ENCODE measurements at regions not wholly inside any gene's neighbourhood (a gene's known extent, or its start where the extent isn't known, plus 50 kb on each side); places are given as distances from the start of the nearest gene placed in this dataset.

DNA sequence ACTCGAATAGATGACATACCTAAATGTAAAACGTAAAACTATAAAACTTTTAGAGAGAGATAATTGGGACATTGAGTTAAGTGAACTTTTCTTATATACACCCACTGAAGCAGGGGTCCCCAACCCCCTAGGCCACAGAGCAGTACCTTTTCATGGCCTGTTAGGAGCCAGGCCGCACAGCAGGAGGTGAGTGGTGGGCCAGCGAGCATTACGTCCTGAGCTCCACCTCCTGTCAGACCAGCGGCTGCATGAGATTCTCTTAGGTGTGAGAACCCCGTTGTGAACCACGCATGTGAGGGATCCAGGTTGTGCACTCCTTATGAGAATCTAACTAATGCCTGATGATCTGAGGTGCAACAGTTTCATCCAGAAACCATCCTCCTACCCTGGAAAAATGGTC, 114.8 kb downstream of the HMX1 start:
- no peak for DNase-seq (ENCODE audit: low spot score)

DNA sequence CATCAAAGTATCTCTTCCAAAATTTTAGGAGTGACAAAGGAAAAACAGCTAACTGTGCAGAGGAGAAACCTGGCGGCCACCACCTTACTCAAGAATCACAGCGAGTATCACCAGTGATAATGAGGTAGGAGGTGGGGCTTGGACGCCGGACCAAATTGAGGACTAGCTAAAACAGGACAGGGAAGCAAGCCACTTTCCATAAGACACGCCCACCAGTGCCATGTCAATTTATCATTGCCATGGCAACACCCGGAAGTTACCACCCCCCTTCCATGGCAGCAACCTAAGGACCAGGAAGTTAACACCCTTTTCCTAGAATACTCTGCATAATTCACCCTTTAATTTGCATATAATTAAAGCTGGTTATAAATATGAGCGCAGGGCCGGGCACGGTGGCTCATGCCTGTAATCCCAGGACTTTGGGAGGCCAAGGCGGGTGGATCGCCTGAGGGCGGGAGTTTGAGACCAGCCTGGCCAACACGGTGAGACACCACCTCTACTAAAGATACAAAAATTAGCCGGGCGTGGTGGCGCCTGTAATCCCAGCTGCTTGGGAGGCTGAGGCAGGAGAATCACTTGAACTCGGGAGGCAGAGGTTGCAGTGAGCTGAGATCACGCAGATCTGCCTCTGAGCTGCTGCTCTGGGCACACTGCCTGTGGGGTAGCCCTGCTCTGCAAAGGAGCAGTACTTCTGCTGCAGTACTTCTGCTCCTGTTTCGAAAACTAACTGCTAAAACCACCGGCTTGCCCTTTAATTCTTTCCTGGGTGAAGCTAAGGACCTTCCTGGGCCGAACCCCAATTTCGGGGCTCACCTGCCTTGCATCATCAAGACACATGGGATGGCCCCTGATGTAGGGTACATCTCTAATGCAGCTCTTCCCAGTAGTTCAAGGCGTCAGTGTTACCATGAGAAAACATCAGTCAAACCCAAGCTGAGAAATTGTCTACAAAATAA, 116.7 kb downstream of the HMX1 start:
- DNase-seq (ENCODE audit: low spot score), result no peak

DNA sequence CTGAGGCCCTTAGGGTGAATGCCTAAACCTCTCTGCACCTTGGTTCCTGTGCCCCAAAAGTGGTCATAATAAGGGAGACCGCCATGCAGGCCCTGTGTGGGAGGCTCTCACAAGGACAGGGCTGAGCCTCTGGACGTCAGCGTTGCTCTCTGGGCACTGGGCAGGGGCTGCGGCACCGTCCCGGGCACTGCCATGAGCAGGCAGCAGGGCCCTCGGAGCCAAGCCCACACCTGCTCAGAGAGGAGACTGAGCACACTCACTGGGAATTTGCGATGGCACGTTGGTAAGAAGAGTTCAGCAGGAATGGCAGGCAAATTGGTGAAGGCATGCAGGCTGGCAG, 123.4 kb downstream of the HMX1 start:
- no peak for DNase-seq (ENCODE audit: low spot score)

DNA sequence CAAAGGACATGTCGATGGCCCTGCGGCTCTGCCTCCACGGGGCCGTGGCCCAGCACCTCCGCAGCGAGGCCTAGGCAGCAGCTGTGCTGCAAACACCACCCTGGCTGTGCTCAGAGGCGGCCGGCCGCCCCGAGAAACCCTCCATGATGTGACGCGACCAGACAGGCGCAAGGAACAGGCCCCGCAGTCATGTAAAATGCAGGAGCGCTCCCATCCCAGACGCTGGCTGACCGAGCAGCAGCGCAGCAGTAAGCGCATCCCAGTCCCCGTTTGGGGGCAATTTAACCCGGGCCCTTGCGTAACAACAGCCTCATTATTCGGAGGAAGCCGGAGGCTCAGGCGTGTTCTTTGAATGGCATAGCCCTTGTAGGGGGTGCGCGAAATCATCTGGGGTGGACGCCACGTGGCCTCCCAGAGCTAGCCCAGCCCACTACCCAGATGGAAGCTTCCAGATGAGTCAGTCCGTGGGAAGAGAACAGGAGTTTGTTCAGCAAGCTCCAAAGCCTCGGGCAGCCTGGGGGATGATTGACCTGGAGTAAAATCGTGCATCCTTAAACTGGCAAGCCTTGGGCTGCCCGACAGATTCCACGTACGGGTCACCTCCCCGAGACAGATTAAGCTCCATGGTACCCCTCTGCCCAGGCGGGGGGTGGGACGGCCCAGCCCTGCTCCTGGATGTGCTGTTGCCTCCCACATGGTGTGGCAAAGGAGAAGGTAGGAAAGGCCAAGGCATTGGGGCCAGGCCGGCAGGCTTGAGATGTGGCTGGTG, 124.0 kb downstream of the HMX1 start:
- no peak for DNase-seq (ENCODE audit: low spot score)

DNA sequence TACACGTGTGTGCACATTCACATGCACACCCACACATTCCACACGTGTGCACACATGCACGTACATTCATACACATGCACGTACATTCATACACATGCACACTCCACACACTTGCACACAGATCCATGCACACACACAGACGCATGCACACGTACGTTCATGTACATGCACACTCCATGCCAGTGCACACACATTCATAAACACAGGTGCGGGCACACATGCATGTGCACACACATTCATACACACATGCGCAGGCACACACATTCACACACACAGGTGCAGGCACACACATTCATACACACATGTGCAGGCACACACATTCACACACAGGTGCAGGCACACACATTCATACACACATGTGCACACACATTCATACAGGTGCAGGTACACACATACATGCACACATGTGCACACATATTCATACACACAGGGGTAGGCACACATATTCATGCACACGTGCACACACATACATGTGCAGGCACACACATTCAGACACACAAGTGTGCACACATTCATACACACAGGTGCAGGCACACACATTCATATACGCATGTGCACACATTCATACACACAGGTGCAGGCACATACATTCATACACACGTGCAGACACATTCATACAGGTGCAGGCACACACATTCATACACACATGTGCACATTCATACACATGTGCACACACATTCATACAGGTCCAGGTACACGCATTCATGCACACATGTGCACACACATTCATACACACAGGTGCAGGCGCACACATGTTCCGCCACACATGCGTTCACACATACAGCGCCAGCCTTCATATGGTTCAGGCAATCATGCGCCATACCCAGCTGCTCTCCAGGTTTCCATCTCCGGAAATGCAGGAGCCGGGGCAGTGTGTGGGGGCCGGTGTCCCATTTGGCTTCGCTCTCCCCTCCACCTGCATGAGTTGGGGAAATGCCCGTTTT, 124.8 kb downstream of the HMX1 start:
- DNase-seq (ENCODE audit: low spot score), result no peak

DNA sequence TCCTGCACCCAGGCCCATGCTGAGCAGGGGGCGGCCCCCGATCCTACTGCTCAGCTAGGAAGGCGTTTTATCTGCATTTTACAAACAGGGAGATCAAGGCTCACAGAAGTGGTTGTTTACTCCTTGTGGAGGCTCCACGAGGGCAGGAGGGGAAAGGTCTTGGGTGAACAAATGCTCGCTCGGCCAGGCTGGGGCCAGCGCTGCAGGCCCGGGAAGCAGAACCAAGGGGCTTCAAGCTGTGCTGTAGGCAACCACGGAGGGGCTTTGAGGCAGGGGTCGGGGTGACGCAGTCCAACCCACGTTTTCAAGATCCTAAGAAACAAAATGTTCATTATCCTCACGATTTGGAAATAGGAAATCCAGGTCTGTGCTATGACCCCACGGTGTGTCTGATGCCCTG, 125.8 kb downstream of the HMX1 start:
- DNase-seq (ENCODE audit: low spot score), result no peak

DNA sequence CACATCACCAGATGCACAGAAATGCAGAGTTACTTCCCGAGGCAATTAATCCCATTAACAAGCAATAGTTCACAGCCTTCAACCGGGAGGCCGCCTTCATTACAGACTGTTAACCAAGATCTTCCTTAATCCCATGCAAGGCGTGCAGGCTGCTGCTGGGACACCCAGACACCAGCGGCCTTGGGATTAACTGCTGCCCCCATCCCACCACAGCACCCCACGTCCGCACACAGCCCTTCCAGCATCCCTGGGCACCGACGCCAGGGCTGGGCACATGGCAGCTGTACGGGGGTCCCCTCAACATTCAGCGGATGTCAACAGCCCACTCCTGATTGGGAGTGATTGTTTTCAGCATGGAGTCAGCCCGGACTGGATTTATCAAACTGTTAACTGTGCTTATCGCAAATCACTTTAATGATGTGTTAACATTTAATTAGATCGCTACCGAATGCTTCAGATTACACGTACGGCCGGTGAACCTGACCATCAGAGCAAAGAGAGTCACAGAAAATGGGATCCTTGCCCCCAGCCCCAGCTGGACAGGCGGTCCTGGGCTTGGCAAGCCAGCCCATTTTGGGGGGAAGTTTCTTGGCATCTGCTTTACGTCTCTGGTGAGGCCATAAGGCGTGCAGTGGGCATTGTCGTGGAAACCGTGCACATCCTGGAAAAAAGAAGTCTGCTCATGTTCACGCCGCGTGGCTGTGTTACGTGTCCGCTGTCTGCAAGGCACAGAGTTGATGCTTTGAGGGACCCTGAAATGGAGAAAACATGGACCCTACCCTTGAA, 126.4 kb downstream of the HMX1 start:
- DNase-seq (ENCODE audit: low spot score), result no peak

DNA sequence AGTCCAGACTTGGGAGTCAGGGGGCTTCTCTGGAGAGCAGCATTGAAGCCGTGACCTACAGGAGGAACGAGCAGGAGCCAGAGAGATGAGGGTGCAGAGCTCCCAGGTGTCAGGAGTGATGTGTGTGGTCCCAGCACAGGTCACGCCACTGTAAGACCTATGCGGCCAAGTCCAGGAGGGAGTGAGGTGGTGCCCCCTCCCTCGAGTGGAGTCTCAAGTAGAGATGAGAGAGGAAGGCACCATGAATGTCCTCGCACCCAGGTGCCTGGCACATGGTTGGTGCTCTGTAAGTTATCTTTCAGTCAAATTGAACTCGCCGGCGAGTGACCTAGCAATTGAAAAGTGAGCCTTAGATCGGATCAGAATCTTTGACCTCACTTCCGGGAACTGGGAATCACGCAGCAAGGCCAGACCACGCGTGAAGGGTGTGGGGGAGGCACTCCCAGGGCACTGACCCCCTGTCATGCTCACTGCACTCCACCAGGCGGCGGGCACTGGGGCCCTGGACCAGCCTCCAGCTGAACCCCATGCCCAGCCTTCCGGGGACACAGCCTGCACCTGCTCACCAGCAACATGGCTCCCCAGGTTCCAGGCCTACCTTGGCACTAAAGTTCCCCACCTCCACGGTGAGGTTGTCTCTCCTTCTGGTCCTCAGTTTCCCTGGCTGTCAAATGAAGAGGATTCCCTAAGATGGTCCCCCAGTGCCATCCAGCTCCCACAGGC, 127.4 kb downstream of the HMX1 start:
- no peak for DNase-seq (ENCODE audit: low spot score)

DNA sequence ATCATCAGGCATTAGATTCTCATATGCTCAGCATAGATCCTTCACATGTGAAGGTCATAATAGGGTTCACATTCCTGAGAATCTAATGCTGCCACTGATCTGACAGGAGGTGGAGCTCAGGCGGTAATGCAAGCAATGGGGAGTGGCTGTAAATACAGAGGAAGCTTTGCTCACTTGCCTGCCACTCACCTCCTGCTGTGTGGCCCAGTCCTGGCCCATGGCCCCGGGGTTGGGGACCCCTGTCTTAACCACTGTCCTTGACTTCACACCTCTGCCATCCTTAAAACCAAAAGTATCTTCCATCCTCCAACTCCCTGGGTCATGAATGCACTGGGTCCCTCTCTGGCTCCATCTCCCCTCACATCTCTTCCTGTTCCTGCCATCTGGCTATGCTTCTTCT, 129.1 kb downstream of the HMX1 start:
- DNase-seq (ENCODE audit: low spot score), result no peak

DNA sequence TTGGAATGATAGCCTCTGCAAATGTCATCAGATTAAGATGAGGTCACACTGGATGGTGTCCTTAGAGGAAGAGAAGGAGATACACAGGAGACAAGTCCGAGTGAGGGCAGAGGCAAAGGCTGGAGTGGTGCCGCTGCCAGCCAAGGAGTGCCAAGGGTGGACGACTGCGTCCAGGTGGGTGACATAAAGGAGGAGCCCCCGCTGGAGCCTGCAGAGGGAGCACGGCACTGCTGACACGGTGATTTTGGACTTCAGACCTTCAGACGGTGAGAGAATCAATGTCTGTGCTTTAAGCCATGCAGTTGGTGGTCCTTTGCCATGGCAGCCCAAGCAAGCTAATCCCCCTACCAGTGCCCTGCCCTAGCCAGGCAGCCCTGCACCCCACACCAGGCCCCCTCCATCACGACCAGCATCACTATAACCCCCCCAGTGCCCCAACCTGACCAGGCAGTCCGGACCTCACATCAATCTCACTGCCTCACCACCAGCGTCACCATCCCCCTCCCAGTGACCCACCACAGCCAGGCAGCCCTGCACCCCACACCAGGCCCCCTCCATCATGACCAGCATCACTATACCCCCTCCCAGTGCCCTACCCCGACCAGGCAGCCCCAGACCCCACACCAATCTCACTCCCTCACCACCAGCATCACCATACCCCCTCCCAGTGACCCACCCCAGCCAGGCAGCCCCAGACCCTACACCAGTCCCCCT, 130.0 kb downstream of the HMX1 start:
- DNase-seq (ENCODE audit: low spot score), result no peak

DNA sequence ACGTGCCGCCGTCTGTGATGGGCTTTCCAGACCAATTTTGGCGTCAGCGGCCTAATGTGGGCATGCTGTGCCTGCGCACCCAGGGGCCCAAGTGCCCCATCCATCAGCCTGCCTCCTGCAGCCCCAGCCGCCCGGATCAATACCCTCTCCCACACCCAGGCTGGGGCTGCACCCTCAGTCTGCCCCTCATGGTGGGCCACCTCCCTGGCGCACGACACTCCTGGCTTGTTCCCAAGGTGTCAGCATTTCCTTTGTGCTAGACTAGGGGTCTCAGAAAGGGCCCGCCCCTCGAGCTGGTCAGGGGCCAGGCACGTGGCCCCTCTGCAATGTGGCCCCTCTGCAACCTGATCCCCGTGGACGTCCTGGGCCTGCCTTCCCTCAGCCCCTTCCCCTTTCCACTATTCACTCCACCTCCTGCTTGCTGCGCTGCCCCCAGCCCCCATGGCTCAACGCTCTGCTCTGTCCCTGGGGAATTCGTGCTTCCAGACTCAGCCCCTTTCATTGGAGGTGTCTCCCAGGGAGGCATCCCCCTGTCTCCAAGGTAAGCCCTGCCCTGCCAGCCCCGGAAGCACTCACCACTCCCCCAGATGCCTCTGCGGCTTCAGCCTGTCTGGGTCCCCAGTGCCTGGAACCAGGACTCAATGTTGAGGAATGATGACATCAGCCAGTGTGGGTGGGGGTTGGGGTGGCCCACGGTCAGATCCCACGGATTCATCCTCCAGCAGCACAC, 130.8 kb downstream of the HMX1 start:
- no peak for DNase-seq (ENCODE audit: low spot score)

DNA sequence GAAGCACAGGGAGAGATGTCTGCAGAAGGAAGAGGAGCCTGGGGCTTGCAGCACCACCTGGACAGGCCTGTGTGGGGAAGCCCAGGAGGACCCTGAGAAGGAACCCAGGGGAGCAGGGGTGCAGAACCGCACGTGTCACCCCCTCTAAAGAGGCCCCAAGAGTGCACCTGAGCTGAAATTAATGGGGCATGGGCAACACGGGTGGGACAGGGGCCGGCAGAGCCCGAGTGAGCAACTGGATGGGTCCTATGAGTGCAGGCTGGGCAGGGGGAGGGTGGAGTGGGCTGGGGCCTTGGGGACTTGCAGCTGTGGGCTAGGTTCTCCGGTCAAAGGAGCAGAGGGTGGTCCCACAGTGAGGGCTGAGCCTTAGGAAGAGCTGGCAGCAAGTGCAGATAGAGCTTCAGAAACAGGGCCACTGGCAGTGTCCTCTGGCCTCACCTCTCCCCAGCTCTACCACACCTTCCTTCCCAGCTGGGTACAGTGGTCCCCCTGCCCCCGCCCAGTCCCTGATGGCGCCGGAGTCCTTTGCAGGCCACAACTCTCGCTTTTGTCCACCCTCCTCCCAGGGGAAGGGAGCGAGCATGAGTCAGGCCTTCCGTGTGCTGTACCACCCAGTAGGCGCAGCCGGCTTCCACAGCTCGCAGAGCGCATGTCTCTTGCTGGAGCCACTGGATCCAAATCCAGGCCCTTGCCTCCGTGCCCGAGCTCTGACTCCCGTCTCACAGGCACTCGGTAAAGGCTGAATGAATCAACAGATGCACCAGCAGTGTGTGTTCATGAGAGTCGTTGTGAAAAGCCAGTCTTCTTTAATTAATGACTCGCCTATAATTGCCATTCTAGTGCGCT, 131.6 kb downstream of the HMX1 start:
- no peak for DNase-seq (ENCODE audit: low spot score)

DNA sequence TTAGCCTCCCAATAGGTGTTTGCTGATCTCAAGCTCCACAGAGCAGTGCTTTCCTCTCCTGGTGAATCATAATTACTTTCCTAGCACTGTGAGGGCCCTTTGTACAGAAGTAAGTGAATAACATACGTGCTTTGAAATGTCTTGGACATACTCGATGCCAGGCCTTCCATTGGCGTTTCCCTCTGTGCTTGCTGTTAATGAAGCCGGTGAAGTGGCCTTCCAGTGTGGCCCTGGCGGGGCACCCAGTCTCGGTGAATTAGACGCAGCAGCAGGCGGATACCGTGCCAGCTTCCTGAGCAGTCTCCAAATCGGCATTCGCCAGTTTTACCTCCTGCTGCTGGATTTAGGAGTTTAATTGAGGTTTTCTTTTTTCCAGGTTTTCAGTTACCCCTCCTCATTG, 132.3 kb downstream of the HMX1 start:
- no peak for DNase-seq (ENCODE audit: low spot score)

DNA sequence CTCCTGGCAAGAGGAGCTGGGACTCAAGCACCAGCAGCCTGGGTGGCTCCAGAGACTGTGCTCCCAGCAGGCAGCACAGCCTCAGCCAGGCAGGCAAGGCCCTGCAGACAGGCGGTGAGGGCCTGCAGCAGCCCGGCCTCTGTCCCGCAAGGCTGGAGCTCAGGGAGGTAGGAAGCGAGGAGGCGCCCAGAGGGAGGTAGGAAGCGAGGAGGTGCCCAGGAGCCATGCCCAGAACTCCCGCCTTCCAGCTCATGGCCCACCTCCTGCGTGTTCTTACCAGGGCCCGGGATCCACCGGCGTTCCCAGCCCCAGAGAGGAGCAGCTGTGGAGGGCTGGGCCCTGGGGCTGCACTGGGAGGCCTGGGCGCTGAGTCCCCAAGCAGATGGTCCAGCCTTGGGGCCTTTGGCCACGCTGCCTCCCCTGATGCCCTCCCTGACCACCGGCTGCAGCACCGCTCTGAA, 133.1 kb downstream of the HMX1 start:
- no peak for DNase-seq (ENCODE audit: low spot score)

DNA sequence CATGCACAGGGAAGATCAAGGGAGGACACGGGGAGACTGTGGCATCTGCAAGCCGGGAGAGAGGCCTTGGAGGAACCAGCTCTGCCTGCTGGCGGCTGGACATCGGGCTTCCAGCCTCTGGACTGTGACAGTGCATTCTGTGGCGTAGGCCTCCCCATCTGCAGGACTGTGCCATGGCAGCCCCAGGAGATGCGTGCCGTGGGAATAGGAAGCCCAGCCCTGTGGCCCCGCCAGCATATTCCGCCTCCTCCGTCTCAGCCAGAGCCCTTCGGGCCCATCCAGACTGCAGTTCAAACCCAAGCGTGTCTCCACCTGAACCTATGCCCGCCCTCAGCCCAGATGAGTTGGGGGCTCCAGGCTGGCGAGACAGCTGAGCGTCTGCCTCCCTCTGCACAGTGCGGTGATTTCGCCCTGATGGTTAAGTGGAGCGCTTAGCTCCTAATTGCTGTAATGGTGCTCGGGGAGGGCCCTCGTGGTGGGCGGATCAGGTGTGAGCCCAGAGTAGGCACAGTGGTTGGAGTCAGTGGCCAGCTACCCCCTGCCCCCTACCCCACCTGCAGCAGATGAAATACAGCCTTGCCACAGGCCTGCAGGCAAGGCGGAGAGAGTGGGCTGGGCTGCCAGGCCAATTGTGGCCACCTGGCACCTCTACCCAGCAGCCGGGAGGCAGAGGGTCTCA, 133.9 kb downstream of the HMX1 start:
- DNase-seq (ENCODE audit: low spot score), result no peak

DNA sequence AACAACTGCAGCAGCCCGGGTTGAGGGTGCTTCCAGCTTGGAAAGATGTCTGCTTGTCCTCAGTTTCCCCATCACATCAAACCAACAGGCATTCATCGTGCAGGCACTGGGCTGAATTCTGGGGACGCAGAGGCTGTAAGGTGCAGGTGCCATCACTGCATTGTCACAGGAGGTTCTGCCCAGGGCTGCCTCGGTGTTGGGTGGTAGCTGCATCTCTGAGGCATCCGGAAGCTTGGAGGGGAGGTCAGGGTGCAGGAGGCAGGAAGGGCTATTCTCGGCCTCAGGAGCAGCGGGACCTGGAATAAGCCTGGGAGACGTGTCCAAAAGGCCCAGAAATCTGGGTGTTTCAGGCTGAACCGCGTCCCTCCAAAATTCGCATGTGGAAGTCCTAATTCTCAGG, 134.6 kb downstream of the HMX1 start:
- DNase-seq (ENCODE audit: low spot score), result no peak

DNA sequence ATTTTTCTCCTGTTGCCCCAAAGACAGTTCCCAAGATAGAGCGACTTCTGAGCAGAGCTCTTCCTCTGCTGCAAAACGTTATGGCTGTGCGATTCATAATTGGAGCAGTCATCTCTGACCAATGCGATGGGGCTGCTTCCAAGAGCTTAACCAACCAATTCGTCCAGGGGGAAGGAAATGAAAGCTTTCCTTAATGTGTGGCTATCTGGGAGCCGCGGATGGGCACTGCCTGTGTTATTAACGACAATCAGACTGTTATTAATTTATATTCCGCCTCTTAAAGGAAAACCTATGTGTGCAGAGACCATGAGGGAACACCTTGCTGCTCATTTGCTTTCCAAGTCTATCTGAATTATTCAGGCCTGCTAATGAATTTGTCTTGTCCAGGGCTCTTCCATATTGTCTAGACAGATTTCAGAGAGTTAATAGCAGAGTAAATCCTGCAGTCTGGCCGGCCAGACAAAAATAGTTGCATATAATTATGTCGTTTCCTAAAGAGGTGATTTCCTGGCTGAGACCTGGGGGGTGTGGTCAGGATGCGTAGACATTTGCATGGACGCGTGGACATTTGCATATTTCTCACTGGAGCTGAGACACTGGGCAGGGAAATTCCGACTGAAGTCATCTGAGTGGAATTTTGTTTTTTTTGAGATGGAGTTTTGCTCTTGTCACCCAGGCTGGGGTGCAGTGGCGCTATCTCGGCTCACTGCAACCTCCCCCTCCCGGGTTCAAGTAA, 135.4 kb downstream of the HMX1 start:
- peak; percentile 66 for DNase-seq (ENCODE audit: low spot score)
